SU-DHL-6 (cell line): ENCODE measurements at regions not wholly inside any gene's neighbourhood (a gene's known extent, or its start where the extent isn't known, plus 50 kb on each side); places are given as distances from the start of the nearest gene placed in this dataset.

Source experiments
- H2AFZ ChIP-seq: fragments of 200-600 bp; sonication (generic); 2 replicates; pipeline ENCODE4 v1.6.1; 2014; ENCODE audit warnings: low read depth, mild to moderate bottlenecking, moderate library complexity, mixed read lengths, antibody characterized with exemption, low read length; ENCODE audit not compliant: severe bottlenecking
- H3F3A ChIP-seq: fragments of 200-600 bp; shearing (Covaris generic); 2 replicates; pipeline ENCODE4 v1.6.0; 2016; ENCODE audit warnings: antibody characterized with exemption, mild to moderate bottlenecking; ENCODE audit not compliant: insufficient read depth
- H3K27ac ChIP-seq: fragments of 200-600 bp; sonication (generic); 2 replicates; pipeline ENCODE4 v1.5.1; 2016; ENCODE audit warnings: low read depth, mild to moderate bottlenecking, low read length, moderate library complexity, mixed read lengths
- H3K27me3 ChIP-seq: fragments of 200-600 bp; sonication (generic), shearing (Covaris generic); 2 replicates; pipeline ENCODE4 v1.6.0; 2014; ENCODE audit warnings: mild to moderate bottlenecking, low read length
- H3K36me3 ChIP-seq: fragments of 200-600 bp; sonication (generic); 2 replicates; pipeline ENCODE4 v1.6.1; 2014; ENCODE audit warnings: mild to moderate bottlenecking, low read length, mixed read lengths
- H3K4me2 ChIP-seq: fragments of 300-600, 200-600 bp; shearing (Covaris generic), sonication (generic); 2 replicates; pipeline ENCODE4 v1.6.0; 2014; ENCODE audit warnings: low read length, low read depth, mild to moderate bottlenecking; ENCODE audit not compliant: poor library complexity, severe bottlenecking
- H3K4me3 ChIP-seq: fragments of 200-600 bp; sonication (generic); 2 replicates; pipeline ENCODE4 v1.5.1; 2014; ENCODE audit warnings: antibody characterized with exemption, low read length, mild to moderate bottlenecking, mixed read lengths; ENCODE audit not compliant: insufficient read depth, poor library complexity, severe bottlenecking
- H3K79me2 ChIP-seq: fragments of 200-600 bp; sonication (generic); 2 replicates; pipeline ENCODE4 v1.6.1; 2014; ENCODE audit warnings: mild to moderate bottlenecking, low read length, moderate library complexity; ENCODE audit not compliant: insufficient read depth
- H3K9ac ChIP-seq: fragments of 200-600 bp; sonication (generic); 2 replicates; pipeline ENCODE4 v1.7.0; 2014; ENCODE audit warnings: mild to moderate bottlenecking, low read length
- H3K9me2 ChIP-seq: fragments of 200-600 bp; sonication (generic); replicated peaks from 2 replicates; pipeline ENCODE4 v1.6.1; 2014; ENCODE audit warnings: low read length; ENCODE audit not compliant: insufficient read depth
- H3K9me3 ChIP-seq: fragments of 200-600 bp; sonication (generic); 2 replicates; pipeline ENCODE4 v1.6.1; 2014; ENCODE audit warnings: low read length, mixed read lengths; ENCODE audit not compliant: insufficient read depth
- H4K20me1 ChIP-seq: fragments of 200-600 bp; sonication (generic); 2 replicates; pipeline ENCODE4 v1.6.1; 2014; ENCODE audit warnings: low read depth, mild to moderate bottlenecking, antibody characterized with exemption, low read length, moderate library complexity, mixed read lengths
- EZH2phosphoT487 ChIP-seq: fragments of 200-600 bp; sonication (generic), shearing (Covaris generic); conservative IDR thresholded peaks from 2 replicates; pipeline ENCODE4 v1.6.1; 2018; ENCODE audit warnings: mild to moderate bottlenecking, antibody characterized with exemption, low read length, moderate library complexity, mixed read lengths
- TF ChIP-seq, protein P1 (sequence below): fragments of 200-600 bp; sonication (generic); IDR thresholded peaks from one replicate; pipeline ENCODE4 v1.5.1; 2017; ENCODE audit warnings: antibody characterized with exemption, mild to moderate bottlenecking, low read length, moderate library complexity; ENCODE audit not compliant: insufficient read depth, poor library complexity, severe bottlenecking

GRCh38 chr11:41982975-41983374 is 523.5 kb upstream of the LRRC4C start:
- no peaks in the 10 kb centered on the region for H3K27me3 ChIP-seq
- no peak overlapping the region for H3K4me2 ChIP-seq
- H3F3A ChIP-seq, result no peaks in the 10 kb centered on the region
- H3K79me2 ChIP-seq, result no peaks in the 10 kb centered on the region
- H2AFZ ChIP-seq, result no peak overlapping the region
- no peak overlapping the region for H3K27ac ChIP-seq
- H3K9ac ChIP-seq, result no peak overlapping the region
- TF ChIP-seq, protein P1, sequence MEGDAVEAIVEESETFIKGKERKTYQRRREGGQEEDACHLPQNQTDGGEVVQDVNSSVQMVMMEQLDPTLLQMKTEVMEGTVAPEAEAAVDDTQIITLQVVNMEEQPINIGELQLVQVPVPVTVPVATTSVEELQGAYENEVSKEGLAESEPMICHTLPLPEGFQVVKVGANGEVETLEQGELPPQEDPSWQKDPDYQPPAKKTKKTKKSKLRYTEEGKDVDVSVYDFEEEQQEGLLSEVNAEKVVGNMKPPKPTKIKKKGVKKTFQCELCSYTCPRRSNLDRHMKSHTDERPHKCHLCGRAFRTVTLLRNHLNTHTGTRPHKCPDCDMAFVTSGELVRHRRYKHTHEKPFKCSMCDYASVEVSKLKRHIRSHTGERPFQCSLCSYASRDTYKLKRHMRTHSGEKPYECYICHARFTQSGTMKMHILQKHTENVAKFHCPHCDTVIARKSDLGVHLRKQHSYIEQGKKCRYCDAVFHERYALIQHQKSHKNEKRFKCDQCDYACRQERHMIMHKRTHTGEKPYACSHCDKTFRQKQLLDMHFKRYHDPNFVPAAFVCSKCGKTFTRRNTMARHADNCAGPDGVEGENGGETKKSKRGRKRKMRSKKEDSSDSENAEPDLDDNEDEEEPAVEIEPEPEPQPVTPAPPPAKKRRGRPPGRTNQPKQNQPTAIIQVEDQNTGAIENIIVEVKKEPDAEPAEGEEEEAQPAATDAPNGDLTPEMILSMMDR, result no peak
- TF ChIP-seq EZH2phosphoT487, result no peak
- H3K9me2 ChIP-seq, result no peaks in the 10 kb centered on the region
- no peaks in the 10 kb centered on the region for H3K9me3 ChIP-seq
- no peak overlapping the region for H3K4me3 ChIP-seq
- no peaks in the 10 kb centered on the region for H3K36me3 ChIP-seq
- H4K20me1 ChIP-seq, result no peaks in the 10 kb centered on the region

DNA sequence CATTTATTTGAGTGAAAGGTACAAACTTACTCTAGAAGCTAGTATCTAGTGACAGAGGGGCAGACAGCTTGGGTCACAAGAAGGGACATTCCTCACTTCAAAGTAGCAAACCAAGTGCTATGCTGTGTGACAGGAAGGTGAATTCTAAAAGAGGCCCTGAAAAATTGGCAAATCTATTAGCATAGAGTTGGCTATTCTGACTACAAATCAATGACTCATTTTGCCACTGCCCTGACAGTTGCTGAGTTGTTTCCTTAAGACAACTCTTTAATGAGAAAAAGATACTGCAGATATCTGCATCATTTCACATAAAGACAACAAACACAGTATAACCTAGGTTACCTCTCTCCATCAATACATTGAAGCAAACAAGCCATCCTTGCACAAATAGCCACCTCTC is 524.0 kb upstream of the LRRC4C start:
- Histone ChIP-seq H3K9me3 (no peaks in the 10 kb centered on the region), H4K20me1 (no peaks in the 10 kb centered on the region), H3K9ac (no peak overlapping the region), H3K4me2 (no peak overlapping the region), H2AFZ (no peak overlapping the region), H3K9me2 (no peaks in the 10 kb centered on the region), H3K4me3 (no peak overlapping the region), H3F3A (no peaks in the 10 kb centered on the region), H3K27me3 (no peaks in the 10 kb centered on the region), H3K79me2 (no peaks in the 10 kb centered on the region), H3K27ac (no peak overlapping the region), H3K36me3 (no peaks in the 10 kb centered on the region)
- TF ChIP-seq EZH2phosphoT487, result no peak
- TF ChIP-seq, protein P1, result no peak

GRCh38 chr11:41984023-41984422 is 524.6 kb upstream of the LRRC4C start:
- Histone ChIP-seq H2AFZ (no peak overlapping the region), H3K9me3 (no peaks in the 10 kb centered on the region), H3K4me3 (no peak overlapping the region), H3K27ac (no peak overlapping the region), H3K27me3 (no peaks in the 10 kb centered on the region), H3K36me3 (no peaks in the 10 kb centered on the region), H3K4me2 (no peak overlapping the region), H3K79me2 (no peaks in the 10 kb centered on the region), H3F3A (no peaks in the 10 kb centered on the region), H3K9me2 (no peaks in the 10 kb centered on the region), H3K9ac (no peak overlapping the region), H4K20me1 (no peaks in the 10 kb centered on the region)
- TF ChIP-seq, protein P1, result no peak
- no peak for TF ChIP-seq EZH2phosphoT487

DNA sequence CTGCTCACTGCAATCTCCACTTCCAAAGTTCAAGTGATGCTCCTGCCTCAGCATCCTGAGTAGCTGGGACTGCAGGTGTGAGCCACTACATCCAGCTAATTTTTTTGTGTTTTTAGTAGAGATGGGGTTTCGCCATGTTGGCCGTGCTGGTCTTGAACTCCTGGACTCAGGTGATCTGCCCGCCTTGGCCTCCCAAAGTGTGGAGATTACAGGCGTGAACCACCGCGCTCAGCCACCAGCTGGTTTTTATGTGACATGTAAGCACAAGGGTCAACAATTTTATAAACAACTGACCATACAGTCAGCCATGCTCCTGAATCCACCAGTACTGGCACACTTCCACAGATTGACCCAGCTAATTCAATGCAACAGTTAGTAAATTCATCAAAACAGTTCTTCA is 526.3 kb upstream of the LRRC4C start:
- no peaks in the 10 kb centered on the region for H3K9me3 ChIP-seq
- no peaks in the 10 kb centered on the region for H3K9me2 ChIP-seq
- H3K27ac ChIP-seq, result no peak overlapping the region
- H3K9ac ChIP-seq, result no peak overlapping the region
- H4K20me1 ChIP-seq, result no peaks in the 10 kb centered on the region
- TF ChIP-seq, protein P1, result no peak
- no peak for TF ChIP-seq EZH2phosphoT487
- no peak overlapping the region for H3K4me2 ChIP-seq
- H3K36me3 ChIP-seq, result no peaks in the 10 kb centered on the region
- no peaks in the 10 kb centered on the region for H3F3A ChIP-seq
- no peaks in the 10 kb centered on the region for H3K27me3 ChIP-seq
- no peaks in the 10 kb centered on the region for H3K79me2 ChIP-seq
- no peak overlapping the region for H2AFZ ChIP-seq
- H3K4me3 ChIP-seq, result no peak overlapping the region
